ENCODE measurements at regions not wholly inside any gene's neighbourhood (a gene's known extent, or its start where the extent isn't known, plus 50 kb on each side); places are given as distances from the start of the nearest gene placed in this dataset.

GRCh38 chrY:4483693-4484092, 516.4 kb upstream of the PCDH11Y start:
- DNase-seq (ENCODE audit: low read depth, low spot score), result peak; percentile 0
- H3K4me3 ChIP-seq (ENCODE audit: low read length), result no peak overlapping the region
